Daoy (cell line): ENCODE measurements at regions not wholly inside any gene's neighbourhood (a gene's known extent, or its start where the extent isn't known, plus 50 kb on each side); places are given as distances from the start of the nearest gene placed in this dataset.
A peak's percentile ranks its signal among the peaks of the same experiment; 100 is the strongest.

ENCODE experiments used
- DNase-seq: peaks from one replicate; pipeline ENCODE4 v3.0.0-alpha.2; 2015; ENCODE audit warnings: low read depth

GRCh38 chr9:73549991-73550390 is 398.3 kb downstream of the ANXA1 start:
- DNase-seq: no peak

- DNase-seq: no peak
Measured at GRCh38 chr9:73553295-73553694, 401.6 kb downstream of the ANXA1 start.

GRCh38 chr9:73558471-73558870 is 406.8 kb downstream of the ANXA1 start:
- no peak for DNase-seq

GRCh38 chr9:73565026-73565425 is 413.4 kb downstream of the ANXA1 start:
- DNase-seq: no peak

- DNase-seq: peak; percentile 25
Measured at GRCh38 chr9:73565833-73566465, 414.3 kb downstream of the ANXA1 start.

GRCh38 chr9:73566627-73567026 is 415.0 kb downstream of the ANXA1 start:
- DNase-seq: no peak

GRCh38 chr9:73573235-73573634 is 421.6 kb downstream of the ANXA1 start:
- DNase-seq: no peak

- no peak for DNase-seq
Measured at GRCh38 chr9:73575101-73576060, 423.7 kb downstream of the ANXA1 start.

GRCh38 chr9:73577848-73578247 is 426.2 kb downstream of the ANXA1 start:
- DNase-seq: peak; percentile 73

GRCh38 chr9:73579823-73580222 is 428.2 kb downstream of the ANXA1 start:
- DNase-seq: no peak

GRCh38 chr9:73583576-73583975 is 431.9 kb downstream of the ANXA1 start:
- DNase-seq: peak; percentile 48

GRCh38 chr9:73595036-73595545 is 443.4 kb downstream of the ANXA1 start:
- no peak for DNase-seq

- DNase-seq: no peak
Measured at GRCh38 chr9:73596321-73596720, 444.7 kb downstream of the ANXA1 start.

GRCh38 chr9:73597039-73597438 is 445.4 kb downstream of the ANXA1 start:
- DNase-seq: no peak

GRCh38 chr9:73597771-73598170 is 446.1 kb downstream of the ANXA1 start:
- DNase-seq: no peak

GRCh38 chr9:73609381-73609780 is 457.7 kb downstream of the ANXA1 start:
- DNase-seq: no peak

GRCh38 chr9:73611032-73611431 is 459.4 kb downstream of the ANXA1 start:
- peak; percentile 3 for DNase-seq

GRCh38 chr9:73613092-73613701 is 461.5 kb downstream of the ANXA1 start:
- peak; percentile 68 for DNase-seq

- no peak for DNase-seq
Measured at GRCh38 chr9:73615557-73615956, 463.9 kb downstream of the ANXA1 start.

- DNase-seq: no peak
Measured at GRCh38 chr9:73617586-73617985, 465.9 kb downstream of the ANXA1 start.

- no peak for DNase-seq
Measured at GRCh38 chr9:73640971-73641370, 489.3 kb downstream of the ANXA1 start.

GRCh38 chr9:73643379-73644013 is 491.8 kb downstream of the ANXA1 start:
- DNase-seq: peak; percentile 72
